ENCODE measurements at regions not wholly inside any gene's neighbourhood (a gene's known extent, or its start where the extent isn't known, plus 50 kb on each side); places are given as distances from the start of the nearest gene placed in this dataset.

DNA sequence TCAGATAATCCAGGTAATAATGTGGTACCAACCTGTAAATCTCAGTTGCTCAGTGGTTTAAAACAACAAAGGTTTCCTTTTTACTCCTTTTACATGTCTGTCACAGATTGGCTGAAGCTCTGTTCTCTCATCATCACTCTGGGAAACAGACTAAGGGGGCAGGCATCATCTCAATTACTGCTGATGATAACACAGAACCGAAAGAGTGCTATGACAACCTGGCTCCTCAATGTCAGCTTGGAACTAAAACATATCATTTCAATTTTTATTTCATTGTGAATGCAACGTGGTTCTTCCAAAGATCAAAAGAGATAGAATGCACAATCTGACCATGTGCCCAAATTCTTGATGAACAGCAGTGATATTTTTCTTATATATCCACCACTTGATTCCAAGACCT is 1315.0 kb upstream of the CDH2 start:
- Histone ChIP-seq H3K9me3 (ENCODE audit: control insufficient read depth in 4 of 4, insufficient read depth in 3 of 4, low read length in 3 of 4) (peaks cover 0 to 3% (median 0%) of the 10 kb centered on the region in 4 donors), H3K27ac (ENCODE audit: low read depth in 1 of 2, low read length in 1 of 2) (no peak overlapping the region), H3K9ac (ENCODE audit: insufficient read depth in 1 of 2, low read length in 2 of 2) (no peak overlapping the region), H3K36me3 (ENCODE audit: control insufficient read depth in 4 of 4, insufficient read depth in 4 of 4, low read length in 4 of 4) (no peaks in the 10 kb centered on the region), H3K4me3 (no peak overlapping the region), H3K4me1 (ENCODE audit: control insufficient read depth in 5 of 5, insufficient read depth in 5 of 5, low read length in 5 of 5) (no peaks in the 10 kb centered on the region), H3K27me3 (ENCODE audit: control insufficient read depth in 3 of 3, insufficient read depth in 3 of 3, low read length in 2 of 3) (no peaks in the 10 kb centered on the region)
- TF ChIP-seq, protein P1, sequence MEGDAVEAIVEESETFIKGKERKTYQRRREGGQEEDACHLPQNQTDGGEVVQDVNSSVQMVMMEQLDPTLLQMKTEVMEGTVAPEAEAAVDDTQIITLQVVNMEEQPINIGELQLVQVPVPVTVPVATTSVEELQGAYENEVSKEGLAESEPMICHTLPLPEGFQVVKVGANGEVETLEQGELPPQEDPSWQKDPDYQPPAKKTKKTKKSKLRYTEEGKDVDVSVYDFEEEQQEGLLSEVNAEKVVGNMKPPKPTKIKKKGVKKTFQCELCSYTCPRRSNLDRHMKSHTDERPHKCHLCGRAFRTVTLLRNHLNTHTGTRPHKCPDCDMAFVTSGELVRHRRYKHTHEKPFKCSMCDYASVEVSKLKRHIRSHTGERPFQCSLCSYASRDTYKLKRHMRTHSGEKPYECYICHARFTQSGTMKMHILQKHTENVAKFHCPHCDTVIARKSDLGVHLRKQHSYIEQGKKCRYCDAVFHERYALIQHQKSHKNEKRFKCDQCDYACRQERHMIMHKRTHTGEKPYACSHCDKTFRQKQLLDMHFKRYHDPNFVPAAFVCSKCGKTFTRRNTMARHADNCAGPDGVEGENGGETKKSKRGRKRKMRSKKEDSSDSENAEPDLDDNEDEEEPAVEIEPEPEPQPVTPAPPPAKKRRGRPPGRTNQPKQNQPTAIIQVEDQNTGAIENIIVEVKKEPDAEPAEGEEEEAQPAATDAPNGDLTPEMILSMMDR (IDR thresholded peaks at IDR 0.05; ENCODE audit: control extremely low read depth, extremely low read depth), result no peak
- DNase-seq (no peak), ATAC-seq (ENCODE audit: insufficient read depth, low FRiP score) (no peak)
- 76 to 77% methylated on average over 2 of the region's 2 CpGs for WGBS, 2 donors

DNA sequence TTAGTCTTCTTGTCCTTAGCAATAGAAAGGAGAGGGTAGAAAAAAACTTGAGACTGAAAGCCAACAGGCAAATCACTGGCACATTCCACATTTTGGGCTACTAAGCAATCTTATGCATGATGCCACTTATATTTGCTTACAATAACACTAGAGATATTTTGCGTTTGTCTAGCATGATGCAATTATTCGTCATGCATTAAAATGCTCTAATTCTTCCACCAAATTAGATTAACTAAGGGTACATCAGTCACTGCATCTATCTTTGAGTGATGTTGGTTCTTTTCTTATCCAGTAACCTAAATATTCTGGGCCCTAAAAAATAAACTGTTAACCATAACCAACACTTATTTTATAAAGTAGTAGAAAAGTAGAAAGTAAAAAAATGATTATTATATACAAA is 1311.7 kb upstream of the CDH2 start:
- H3K9ac ChIP-seq (ENCODE audit: insufficient read depth in 1 of 2, low read length in 2 of 2), result no peak overlapping the region
- H3K9me3 ChIP-seq (ENCODE audit: control insufficient read depth in 4 of 4, insufficient read depth in 3 of 4, low read length in 3 of 4), result peaks cover 0 to 3% (median 0%) of the 10 kb centered on the region in 4 donors
- H3K4me1 ChIP-seq (ENCODE audit: control insufficient read depth in 5 of 5, insufficient read depth in 5 of 5, low read length in 5 of 5), result no peaks in the 10 kb centered on the region
- 61 to 78% methylated on average over 2 of the region's 2 CpGs for WGBS, 2 donors
- ATAC-seq (ENCODE audit: insufficient read depth, low FRiP score) (no peak), DNase-seq (no peak)
- H3K27ac ChIP-seq (ENCODE audit: low read depth in 1 of 2, low read length in 1 of 2), result no peak overlapping the region
- H3K36me3 ChIP-seq (ENCODE audit: control insufficient read depth in 4 of 4, insufficient read depth in 4 of 4, low read length in 4 of 4), result no peaks in the 10 kb centered on the region
- TF ChIP-seq, protein P1 (IDR thresholded peaks at IDR 0.05; ENCODE audit: control extremely low read depth, extremely low read depth), result no peak
- H3K27me3 ChIP-seq (ENCODE audit: control insufficient read depth in 3 of 3, insufficient read depth in 3 of 3, low read length in 2 of 3), result no peaks in the 10 kb centered on the region
- no peak overlapping the region for H3K4me3 ChIP-seq

DNA sequence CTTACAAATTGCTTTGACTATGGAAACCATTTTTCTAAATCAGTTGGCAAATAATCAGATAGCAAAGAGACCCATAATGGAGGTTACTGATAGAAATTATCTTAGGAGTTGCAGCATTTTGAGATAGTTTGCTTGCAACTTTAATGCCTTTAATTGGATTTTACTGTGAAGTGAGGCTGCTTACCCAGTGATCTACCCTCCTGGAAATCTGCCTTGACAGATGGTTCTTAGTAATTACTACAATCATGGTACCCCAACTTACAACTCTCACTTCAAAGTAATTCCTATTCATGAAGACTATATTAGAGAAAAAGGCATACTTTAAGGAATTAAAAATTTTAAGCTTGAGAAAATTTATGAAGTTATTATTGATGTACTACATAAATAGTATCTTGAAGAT is 1288.6 kb upstream of the CDH2 start:
- H3K36me3 ChIP-seq (ENCODE audit: control insufficient read depth in 4 of 4, insufficient read depth in 4 of 4, low read length in 4 of 4), result no peaks in the 10 kb centered on the region
- H3K9ac ChIP-seq (ENCODE audit: insufficient read depth in 1 of 2, low read length in 2 of 2), result no peak overlapping the region
- H3K27me3 ChIP-seq (ENCODE audit: control insufficient read depth in 3 of 3, insufficient read depth in 3 of 3, low read length in 2 of 3), result no peaks in the 10 kb centered on the region
- no peak overlapping the region for H3K4me3 ChIP-seq
- H3K4me1 ChIP-seq (ENCODE audit: control insufficient read depth in 5 of 5, insufficient read depth in 5 of 5, low read length in 5 of 5), result no peaks in the 10 kb centered on the region
- DNase-seq (no peak), ATAC-seq (ENCODE audit: insufficient read depth, low FRiP score) (no peak)
- TF ChIP-seq, protein P1 (IDR thresholded peaks at IDR 0.05; ENCODE audit: control extremely low read depth, extremely low read depth), result no peak
- H3K27ac ChIP-seq (ENCODE audit: low read depth in 1 of 2, low read length in 1 of 2), result no peak overlapping the region
- no peaks in the 10 kb centered on the region for H3K9me3 ChIP-seq (ENCODE audit: control insufficient read depth in 4 of 4, insufficient read depth in 3 of 4, low read length in 3 of 4)

DNA sequence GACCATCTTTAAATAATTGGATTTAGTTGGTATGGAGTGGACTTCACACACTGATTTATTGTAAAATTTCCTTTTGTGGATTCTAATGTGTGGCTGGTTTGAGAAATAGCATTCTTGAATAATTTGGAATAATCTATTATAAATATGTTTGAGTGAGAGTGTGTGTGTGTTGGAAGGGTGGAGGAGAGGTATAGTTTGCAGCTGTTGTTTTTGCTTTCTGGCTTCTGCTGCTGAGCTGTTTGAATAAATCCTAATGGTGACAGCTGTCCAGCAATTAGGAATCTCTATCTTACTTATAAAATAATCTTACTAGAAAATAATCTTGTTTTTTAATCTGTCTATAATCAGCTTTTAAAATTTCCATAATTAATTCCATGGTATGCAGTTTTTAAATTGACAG is 1283.0 kb upstream of the CDH2 start:
- DNase-seq (no peak), ATAC-seq (ENCODE audit: insufficient read depth, low FRiP score) (no peak)
- no peaks in the 10 kb centered on the region for H3K27me3 ChIP-seq (ENCODE audit: control insufficient read depth in 3 of 3, insufficient read depth in 3 of 3, low read length in 2 of 3)
- no peaks in the 10 kb centered on the region for H3K9me3 ChIP-seq (ENCODE audit: control insufficient read depth in 4 of 4, insufficient read depth in 3 of 4, low read length in 3 of 4)
- TF ChIP-seq, protein P1 (IDR thresholded peaks at IDR 0.05; ENCODE audit: control extremely low read depth, extremely low read depth), result no peak
- H3K27ac ChIP-seq (ENCODE audit: low read depth in 1 of 2, low read length in 1 of 2), result no peak overlapping the region
- no peaks in the 10 kb centered on the region for H3K4me1 ChIP-seq (ENCODE audit: control insufficient read depth in 5 of 5, insufficient read depth in 5 of 5, low read length in 5 of 5)
- H3K9ac ChIP-seq (ENCODE audit: insufficient read depth in 1 of 2, low read length in 2 of 2), result no peak overlapping the region
- no peak overlapping the region for H3K4me3 ChIP-seq
- H3K36me3 ChIP-seq (ENCODE audit: control insufficient read depth in 4 of 4, insufficient read depth in 4 of 4, low read length in 4 of 4), result no peaks in the 10 kb centered on the region

All from lung (tissue), 11 donors.